HG03342 (cell line): ENCODE measurements at regions not wholly inside any gene's neighbourhood (a gene's known extent, or its start where the extent isn't known, plus 50 kb on each side); places are given as distances from the start of the nearest gene placed in this dataset.

ENCODE experiments used
- ATAC-seq: cut with Tn5 transposase; IDR thresholded peaks from one replicate; pipeline ENCODE4 v1.9.1; 2021; ENCODE audit warnings: mild to moderate bottlenecking, moderate library complexity; ENCODE audit not compliant: unreplicated experiment

DNA sequence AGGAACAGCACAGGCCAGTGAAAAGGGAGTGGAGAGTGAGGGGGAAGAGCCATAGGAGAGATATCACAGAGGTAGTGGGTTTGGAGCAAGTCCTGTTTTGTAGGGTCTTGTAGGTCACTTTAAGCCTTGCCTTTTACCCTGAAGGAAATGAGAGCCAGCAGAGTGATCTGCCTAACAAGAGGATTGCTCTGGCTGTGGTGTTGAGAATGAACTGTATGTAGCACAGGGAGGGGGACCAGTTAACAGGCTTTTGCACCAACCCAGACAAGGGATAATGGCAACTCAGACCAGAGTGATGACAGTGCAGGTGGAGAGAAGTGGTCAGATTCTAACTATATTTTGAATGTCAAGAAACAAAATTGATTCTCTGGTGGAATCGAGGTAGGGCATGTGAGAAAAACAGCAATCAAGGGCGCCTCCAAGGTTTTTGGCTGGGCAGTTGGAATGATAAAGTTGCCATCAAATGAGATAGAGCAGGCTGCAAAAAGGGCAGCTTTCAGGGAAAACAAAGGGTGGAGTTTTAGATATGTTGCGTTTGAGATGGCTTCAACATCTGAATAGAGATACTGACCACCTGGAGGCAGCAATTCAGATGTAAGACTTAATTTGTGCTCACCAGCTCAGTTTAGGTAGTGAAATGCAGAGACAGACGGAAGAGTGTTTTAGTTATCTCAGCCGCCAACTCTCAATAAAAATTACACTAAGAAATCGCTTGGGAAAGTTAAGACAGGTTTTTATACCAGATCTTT, 134.4 kb upstream of the BTBD3 start:
- ATAC-seq: no peak

DNA sequence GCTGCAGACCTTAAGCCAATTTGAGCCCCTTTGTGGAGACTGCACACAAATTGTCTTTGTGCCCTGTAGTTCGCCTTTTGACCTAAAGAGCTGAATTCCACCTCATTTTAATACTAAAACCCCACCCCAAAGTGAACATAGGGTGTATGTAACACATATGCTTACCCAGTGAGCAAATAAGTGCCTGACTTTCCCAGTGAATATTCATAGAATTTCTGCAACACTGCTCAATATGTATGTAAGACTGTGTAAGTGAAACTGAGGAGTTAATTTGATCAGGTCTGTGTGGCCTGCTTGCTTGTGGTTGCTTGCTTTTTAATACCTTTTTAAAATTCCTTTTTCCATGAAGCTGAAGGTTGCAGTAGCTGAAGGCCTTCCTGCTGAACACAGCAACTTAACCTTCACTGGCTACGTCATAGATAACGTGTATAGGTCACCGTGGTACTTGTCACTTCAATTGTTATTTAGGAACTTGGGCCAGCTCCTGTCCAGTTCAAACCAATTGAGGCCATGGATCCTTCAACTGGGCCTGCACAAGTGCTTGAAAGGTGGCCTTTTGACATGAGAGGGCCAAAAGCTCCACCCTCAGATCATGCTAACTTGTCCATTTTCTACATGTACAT, 131.7 kb upstream of the BTBD3 start:
- ATAC-seq: no peak

DNA sequence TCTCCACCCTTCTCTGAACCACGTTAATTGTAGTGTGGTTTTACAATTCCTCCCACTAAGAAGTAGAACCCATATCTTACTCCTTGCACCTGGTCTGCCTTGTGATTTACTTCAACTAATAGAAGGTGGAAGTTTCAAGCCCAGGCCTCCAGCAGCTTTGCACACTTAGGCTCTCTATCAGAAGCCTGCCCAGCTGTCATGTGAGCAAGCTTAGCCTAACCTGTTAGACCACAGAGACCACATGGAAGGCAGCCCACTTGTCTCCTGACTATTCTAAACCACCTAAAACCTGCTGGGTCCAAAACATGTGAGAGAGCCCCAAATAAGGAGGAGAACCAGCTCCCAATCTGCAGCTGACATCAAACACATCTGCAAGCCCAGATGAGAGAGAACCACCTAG, 127.6 kb upstream of the BTBD3 start:
- no peak for ATAC-seq

DNA sequence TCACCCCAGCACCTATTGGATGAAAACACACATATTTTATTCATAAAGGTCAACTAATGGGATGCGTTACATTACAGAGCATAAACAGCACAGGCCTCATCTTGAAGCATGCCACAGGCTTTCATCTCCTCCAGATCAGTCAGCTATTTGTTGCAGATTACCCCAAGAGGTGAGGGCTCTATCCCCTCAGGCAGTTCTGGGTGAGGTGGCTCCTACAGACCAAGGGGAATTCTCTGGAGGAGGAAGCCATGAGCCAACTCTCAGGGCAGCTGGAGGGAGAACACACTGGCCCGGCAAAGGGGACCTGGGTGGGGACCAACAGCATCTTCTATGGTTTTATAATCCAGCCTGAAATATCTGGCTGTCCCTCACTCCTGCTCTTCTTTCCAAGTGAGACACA, 126.4 kb upstream of the BTBD3 start:
- ATAC-seq: no peak

DNA sequence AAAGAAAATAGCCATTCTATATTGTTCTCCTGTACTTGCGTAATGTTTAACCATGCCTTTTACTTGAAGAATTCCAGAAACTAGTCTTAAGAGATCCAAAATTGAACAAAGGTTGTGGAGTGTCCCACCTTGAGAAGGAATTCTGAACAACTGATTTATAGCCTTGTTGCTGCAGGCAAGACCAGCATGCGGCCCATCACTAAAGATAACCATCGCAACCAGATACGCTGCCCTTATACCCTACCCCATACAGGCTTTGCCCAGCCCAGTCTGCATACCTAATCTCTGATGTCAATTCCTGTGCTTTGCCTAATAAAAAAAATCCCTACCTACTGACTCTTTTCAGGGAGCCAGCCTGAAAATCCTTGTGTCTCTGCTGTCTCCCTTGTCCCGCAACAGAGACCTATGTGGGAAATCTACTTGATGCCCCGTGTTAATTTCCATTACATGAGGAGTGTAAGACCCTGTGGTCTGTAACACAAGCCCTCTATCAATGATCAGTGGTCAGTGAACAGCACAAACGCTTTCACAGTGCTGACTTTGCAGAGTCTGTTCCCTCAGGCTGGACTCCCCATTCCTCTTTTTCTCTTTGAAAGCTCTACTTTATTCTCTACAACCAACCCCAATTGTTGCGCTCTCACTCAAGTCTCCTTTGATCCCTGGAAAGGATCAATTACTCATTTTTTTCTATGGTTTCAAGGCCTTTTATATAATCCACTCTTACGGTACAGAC, 125.7 kb upstream of the BTBD3 start:
- ATAC-seq: no peak

DNA sequence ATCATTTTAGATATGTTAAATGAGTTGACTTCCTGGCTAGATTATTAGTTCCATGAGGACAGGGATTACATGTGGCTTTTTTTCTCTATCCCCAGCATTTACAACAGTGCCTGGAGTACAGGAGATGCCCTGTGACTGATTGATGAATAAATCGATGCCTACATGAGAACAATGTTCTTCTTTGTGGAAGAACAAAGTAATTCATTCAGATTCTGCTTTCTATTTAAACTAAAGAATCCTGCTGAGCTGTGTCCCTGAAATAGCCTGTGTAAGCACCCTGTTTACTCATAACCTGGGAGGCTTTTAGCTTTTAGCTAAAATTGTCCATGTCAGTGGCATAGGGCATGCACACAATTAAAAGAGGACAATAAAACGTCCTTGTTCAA, 125.1 kb upstream of the BTBD3 start:
- no peak for ATAC-seq

DNA sequence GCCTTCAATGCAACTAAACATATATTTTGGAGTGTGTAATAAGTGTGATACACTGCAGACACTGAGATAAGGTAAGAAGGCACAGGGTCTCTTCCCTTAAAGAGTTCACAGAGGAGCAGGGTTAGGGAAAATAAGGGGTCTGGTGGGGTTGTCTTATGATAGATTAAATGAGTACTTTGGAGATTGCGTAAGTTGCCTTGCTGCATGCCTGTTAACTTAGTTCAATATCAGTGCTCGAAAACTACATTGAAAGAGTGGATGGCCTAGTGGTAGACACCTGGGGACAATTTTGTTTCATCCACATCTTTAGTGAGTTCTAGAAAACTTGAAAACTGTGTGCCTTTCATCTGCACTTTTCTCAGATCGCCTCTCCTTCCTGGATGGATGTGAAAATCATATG, 123.2 kb upstream of the BTBD3 start:
- ATAC-seq: no peak

DNA sequence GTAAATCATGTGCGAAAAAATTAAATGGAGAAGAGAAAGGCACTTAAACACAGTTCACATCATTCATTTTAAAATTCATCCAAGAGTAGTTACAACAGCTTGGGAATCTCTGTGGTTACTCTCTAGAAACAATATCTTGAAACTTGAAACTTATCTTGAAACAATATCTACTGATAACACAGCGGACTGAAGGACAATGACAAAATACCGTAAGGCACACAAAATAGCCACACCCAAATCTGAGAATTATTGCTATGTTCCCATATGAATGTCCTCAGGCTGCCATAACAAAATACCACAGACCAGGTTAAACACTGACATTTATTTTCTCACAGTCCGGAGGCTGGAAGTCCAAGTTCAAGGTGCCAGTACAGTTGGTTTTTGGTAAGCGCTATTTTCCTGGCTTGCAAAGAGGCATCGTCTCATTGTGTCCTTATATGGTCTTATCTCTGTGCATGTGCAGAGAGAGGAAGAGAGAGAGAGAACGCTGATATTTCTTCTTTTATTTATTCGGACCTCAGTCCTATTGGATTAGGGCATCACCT, 122.5 kb upstream of the BTBD3 start:
- no peak for ATAC-seq

DNA sequence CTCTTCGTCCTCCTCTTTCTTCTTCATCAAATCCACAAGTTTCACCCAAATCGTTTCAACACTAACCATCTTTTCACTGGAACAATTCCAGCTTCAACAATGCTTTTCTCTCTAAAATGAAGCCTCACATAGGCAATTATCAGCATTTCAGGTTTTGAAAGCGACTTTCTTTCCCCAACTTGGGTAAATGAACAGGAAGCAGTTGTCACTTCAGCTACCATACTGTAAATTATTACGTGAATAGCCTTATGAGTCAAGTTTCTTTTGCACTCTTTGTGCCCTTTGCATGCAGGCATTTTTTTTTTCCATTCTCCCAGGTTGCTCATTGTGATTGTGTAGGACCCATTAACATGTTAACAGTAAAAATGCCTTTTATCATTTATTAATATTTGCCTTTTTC, 121.7 kb upstream of the BTBD3 start:
- no peak for ATAC-seq

DNA sequence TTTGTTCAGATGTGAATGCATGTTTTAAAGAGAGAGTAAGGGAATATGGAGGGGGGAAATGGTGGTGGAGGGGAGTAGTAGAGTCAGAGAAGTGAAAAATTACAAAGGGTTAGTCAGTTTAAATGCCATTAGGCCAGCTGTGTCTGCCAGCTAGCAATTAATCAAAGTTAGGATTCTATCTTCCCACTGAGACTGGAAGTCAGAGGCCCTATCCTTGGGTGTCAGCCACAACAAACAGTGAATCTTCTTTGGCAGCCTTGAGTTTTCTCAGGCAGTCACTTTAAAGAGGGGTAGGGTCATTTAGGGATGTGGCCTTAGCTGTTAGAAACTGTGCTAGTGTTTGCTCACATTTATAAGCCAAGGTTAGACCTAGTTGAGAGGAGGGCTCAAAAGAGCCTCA, 120.5 kb upstream of the BTBD3 start:
- no peak for ATAC-seq

DNA sequence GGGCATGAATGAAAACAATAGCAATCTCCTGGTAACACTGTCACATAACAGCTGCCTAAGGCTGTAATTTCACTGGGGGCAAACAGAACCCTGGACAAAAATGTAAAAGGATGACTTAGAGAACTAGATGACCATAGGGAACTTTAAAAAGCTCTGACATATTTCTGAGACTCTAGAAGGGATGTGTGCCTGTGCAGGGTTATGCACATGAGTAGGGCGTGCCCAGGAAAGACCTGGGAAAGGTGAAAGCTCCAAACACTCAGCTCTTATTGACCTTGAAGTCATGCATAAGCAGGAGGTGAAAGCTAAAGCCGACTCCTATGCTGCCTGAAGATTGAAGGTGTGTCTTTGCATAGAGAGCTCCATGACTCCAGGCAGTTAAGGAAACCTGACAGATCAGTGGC, 118.4 kb upstream of the BTBD3 start:
- ATAC-seq: no peak

DNA sequence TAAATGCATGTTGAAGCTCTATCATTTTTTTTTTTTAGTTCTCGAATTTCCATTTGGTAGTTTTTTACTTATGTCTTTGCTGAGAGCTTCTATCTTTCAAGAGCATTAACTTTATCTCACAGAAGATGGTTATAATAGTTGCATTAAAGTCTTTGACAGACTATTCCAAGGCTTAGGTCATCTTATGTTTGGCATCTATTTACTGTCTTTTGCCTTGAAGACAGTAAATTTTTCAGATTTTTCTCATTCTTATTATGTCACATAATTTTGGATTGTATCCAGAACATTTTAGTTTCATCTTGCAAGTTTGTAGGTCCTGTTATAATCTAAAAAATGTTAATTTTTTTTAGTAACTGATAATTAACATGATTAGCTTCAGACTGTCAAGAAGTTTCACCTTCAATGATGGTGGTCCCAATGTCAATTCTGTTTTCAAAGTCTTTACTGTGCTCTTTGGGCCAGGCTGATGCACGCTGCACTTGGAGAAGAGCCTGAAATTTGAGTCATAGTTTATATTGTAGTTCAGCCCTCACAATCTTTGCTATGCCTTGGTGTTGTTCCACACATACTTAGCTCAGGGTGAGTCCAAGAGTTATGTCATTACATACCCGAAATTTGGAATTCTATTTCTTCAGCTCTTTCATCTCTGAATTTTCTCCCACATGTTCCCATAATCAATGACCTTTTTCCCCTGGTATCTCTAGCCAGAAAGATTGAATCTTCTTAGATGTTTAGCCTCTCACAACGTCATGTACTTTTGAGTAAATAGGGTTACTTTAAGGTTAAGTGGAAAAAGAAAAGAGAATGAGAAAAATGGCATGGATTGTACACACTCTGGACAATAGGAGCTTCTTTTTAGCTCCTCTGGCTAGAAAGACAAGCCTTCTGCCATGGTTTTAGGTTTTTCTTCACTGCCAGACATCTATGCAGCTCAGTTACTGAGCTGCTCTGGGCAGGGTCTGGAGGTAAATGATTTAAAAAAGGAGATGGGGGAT, 110.3 kb upstream of the BTBD3 start:
- no peak for ATAC-seq

DNA sequence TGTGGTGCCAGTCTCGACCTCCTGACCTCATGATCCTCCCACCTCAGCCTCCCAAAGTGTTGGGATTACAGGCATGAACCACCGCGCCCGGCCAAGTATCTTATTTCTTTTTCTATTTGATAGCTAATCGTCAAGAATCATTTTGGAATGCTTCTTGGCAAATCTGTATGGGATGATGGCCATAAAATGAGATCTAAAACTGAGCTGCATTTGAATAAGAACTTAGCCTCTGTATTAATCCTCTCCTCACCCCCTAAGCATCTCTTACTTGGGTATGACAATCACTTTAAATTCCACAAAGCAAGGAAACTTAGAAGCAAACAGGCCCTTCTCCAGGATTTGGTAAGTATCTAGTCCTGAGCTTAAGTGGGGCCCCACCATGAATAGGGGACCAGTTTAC, 108.9 kb upstream of the BTBD3 start:
- no peak for ATAC-seq

DNA sequence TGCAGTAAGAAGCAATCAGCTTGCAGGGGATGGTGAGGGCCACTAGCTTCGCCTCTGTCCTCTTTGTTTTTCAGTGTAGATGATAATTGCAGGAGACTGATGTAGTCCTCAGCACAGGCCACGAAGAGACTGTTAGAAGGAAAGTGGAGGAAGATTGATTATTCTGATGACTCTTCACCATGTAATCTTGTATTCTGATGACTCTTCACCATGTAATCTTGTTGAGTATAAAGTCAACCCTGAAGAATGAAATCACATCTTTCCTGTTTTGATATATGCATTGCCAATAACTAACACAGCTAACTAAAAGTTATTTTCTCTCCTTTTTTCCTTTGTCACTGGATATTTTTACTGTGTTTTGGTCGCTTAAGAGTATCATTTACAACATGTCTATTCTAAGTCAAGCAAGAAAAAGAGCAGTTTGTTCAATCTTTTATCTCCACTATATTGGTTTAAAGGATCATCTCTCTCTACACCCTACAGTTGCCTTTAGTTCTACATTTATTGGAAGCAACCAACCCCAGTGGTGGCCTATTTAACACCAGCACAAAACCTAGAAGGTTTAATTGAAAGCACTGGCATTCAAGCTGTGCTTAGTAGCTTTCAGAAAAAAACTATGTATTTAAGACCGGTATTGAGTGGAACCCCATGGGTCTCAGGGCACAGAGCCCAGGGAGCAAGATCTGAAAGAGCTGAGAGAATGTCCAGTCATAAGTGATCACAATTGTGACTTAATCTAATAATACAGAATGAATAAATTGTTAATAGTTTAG, 107.2 kb upstream of the BTBD3 start:
- no peak for ATAC-seq

DNA sequence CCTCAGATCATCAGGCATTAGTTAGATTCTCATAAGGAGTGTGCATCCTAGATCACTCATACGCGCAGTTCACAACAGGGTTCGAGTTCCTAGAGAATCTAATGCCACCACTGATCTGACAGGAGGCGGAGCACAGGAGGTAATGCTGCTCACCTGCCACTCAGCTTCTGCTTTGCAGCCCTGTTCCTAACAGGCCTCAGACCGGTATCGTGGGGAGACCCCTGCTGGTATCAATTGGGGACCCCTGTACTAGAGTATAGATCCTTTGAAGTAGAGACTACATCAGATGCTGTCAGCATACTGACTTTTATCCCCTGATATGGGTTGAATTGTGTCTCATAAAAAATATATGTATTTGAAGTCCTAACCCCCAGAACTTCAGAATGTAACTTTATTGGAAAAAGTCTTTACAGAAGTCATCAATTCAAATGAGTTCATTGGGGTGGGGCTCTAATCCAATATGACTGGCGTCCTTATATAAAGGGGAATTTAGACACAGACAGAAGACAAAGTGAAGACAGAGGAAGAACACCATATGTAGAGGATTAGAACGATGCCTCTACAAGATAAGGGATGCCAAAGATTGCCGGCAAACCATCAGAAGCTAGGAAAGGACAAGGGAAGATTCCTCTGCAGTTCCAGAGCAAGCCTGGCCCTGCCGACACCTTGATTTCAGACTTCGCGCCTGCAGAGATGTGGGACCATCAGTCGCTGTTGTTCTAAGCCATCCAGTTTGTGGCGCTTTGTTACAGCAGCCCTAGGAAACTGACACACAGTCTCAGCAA, 104.4 kb upstream of the BTBD3 start:
- ATAC-seq: no peak

DNA sequence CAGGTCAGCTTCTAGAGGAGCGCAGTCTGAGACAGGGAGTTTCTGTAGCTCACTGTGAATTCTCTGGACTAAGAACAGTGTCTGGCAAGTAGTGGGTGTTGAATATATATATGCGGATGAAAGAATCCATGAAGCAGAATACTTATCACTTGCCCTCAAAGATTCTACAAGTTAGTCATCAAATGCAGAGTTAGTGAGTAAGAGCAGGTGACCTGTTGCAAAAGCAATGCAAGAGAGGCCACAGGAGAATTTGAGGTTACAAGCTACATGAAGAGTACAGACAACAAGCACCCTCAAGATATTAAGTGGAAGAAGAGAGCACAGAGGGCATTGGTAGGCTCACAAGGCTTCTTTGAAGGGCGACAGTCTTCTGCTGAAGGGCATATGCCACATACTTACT, 103.4 kb upstream of the BTBD3 start:
- no peak for ATAC-seq

DNA sequence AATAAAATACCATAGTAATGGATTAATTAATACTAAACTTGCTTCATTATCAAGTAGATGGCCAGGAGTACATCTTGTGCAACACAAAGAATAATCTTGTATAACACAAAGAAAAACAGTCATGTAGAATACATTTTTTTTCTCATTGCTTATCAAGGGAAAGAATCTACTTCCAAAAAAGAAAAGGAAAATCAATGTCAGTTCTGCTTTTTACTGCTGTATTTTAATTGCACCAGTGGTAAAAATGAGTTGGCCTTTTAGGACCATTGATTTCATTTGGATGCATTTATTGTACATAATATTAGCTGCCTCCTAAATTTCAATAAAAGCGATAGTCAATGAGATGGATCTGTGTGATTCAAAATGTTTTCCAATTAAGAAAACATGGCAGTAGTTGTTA, 96.9 kb upstream of the BTBD3 start:
- no peak for ATAC-seq

DNA sequence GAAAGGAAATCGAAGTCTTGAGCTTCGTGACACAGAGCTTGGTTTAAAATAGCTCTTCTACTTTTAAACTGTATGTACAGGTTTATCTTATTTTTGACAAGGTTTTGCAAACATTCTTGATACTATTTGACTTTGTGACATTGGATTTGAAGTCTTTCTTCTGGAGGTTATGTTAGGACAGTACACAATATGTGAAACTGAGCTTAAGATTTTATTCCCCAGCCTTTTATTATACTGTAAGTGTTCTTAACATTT, 95.2 kb upstream of the BTBD3 start:
- no peak for ATAC-seq

DNA sequence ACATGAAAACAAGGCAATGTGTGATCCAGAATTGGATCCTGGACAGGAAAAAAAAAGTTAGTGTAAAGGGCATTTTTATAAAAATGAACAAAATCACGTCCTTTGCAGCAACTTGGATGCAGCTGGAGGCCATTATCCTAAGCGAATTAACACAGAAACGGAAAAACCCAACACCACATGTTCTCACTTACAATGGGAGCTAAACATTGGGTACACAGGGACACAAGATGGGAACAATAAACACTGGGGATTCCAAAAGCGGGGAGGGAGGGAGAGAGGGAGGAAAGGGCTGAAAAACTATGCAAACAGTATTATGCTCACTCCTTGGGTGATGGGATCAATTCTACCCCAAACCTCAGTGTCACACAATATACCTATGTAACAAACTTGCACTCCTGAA, 91.4 kb upstream of the BTBD3 start:
- no peak for ATAC-seq

DNA sequence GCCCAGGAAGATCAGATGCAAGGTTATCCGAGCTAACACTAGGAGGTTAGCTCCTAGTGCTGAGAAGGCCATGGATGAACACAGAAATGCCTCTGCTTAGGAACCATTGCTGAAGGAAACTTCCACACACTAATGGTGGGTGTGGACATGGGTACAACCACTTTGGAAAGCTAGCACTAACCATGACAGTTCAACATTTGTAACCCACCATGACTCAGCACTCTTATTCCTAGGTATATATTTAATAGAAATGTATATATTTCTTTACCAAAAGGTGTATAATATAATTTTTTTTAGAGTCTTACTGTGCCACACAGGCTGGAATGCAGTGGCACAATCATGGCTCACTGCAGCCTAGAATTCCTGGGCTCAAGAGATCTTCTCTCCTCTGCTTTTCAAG, 85.3 kb upstream of the BTBD3 start:
- no peak for ATAC-seq
